Body of pancreas (tissue), 4 donors: ENCODE measurements at regions not wholly inside any gene's neighbourhood (a gene's known extent, or its start where the extent isn't known, plus 50 kb on each side); places are given as distances from the start of the nearest gene placed in this dataset.
"Not testable (repeated sequence)": the region's sequence is repeated elsewhere in the genome, so short reads cannot be mapped to it uniquely, and the experiment has no call there.

Source experiments
- CTCF ChIP-seq, 7 experiments: fragments of 450-650 bp in 4 of 7; fragments of 200-600 bp in 3 of 7; sonication (generic) in 3 of 7; IDR thresholded peaks; one replicate each; pipeline ENCODE4 v1.5.1; 2016 to 2019; ENCODE audit warnings: antibody characterized with exemption in 7 of 7
- POLR2A ChIP-seq, 3 donors: fragments of 450-650 bp; IDR thresholded peaks; one replicate each; pipeline ENCODE4 v1.6.1; 2016; ENCODE audit warnings: antibody characterized with exemption in 3 of 3, mild to moderate bottlenecking in 2 of 3

GRCh38 chr5:5733058-5733457, 310.6 kb downstream of the ICE1 start:
- not testable (repeated sequence) for TF ChIP-seq CTCF, POLR2A (IDR thresholded peaks at IDR 0.05)
